ENCODE measurements at regions not wholly inside any gene's neighbourhood (a gene's known extent, or its start where the extent isn't known, plus 50 kb on each side); places are given as distances from the start of the nearest gene placed in this dataset.

GRCh38 chrX:40188573-40189417, 91.0 kb upstream of the BCOR start:
- dilution Hi-C loops (cut with MboI; ENCODE audit: extremely low pct_ligation_motif_present, low sequenced_read_pairs) (no loop called here), intact Hi-C loops (cut with micrococcal nuclease) (no loop called here)
- ChIA-PET CTCF (interaction anchor here (1.3 kb wide), 1 partner anchor 11 kb away, joined by 3 read pairs; no protein-coding TSS in a partner anchor), POLR2A (no interaction called here)
- Histone ChIP-seq H2AFZ (ENCODE audit: low read depth, low read length) (no peak overlapping the region), H3K4me1 (ENCODE audit: control insufficient read depth, extremely low read depth, insufficient read depth, low read length) (no peaks in the 10 kb centered on the region), H3K27me3 (ENCODE audit: control insufficient read depth in 2 of 2, insufficient read depth in 2 of 2, low read length in 2 of 2) (no peaks in the 10 kb centered on the region), H3K4me3 (replicated peaks in 1 of 3; ENCODE audit: insufficient read depth in 1 of 3, low read depth in 1 of 3, low read length in 3 of 3) (no peak overlapping the region), H3K79me2 (ENCODE audit: control insufficient read depth, insufficient read depth, low read length) (no peaks in the 10 kb centered on the region), H3K9me1 (replicated peaks; ENCODE audit: control insufficient read depth, extremely low read depth, insufficient read depth, low read length) (no peaks in the 10 kb centered on the region), H3K36me3 (ENCODE audit: control insufficient read depth in 2 of 2, extremely low read depth in 1 of 2, insufficient read depth in 2 of 2, low read length in 2 of 2) (no peaks in the 10 kb centered on the region), H3K27ac (ENCODE audit: insufficient read depth, low read depth, low read length) (no peak overlapping the region), H3K9me3 (replicated peaks; ENCODE audit: control insufficient read depth, insufficient read depth, low read length) (no peaks in the 10 kb centered on the region), H3K9ac (replicated peaks; ENCODE audit: extremely low read depth, insufficient read depth, low read length) (no peak overlapping the region), H3K4me2 (ENCODE audit: insufficient read depth, low read length) (no peak overlapping the region), H4K20me1 (replicated peaks; ENCODE audit: control insufficient read depth, extremely low read depth, insufficient read depth, low read length) (no peaks in the 10 kb centered on the region)
- FAIRE-seq (no peak), DNase-seq (ENCODE audit: low read depth, low spot score) (no peak)
- BruUV-seq (replicated peaks) = no TSS peak
- no peak for TF ChIP-seq POLR2AphosphoS5 (IDR thresholded peaks at IDR 0.05; ENCODE audit: insufficient read depth, low read depth, low read length)
- TF ChIP-seq POLR2A (IDR thresholded peaks at IDR 0.05; ENCODE audit: low read depth, low read length) = no peak
- TF ChIP-seq MYC (IDR thresholded peaks at IDR 0.05; ENCODE audit: low read depth, low read length) = no peak
- no peak for TF ChIP-seq CTCF (IDR thresholded peaks at IDR 0.05; ENCODE audit: extremely low read depth in 1 of 2, insufficient read depth in 1 of 2, low read depth in 1 of 2, low read length in 2 of 2)
- no peak for TF ChIP-seq FOS (IDR thresholded peaks at IDR 0.05; ENCODE audit: borderline replicate concordance, insufficient read depth, low read length)
- no peak for TF ChIP-seq GATA2 (IDR thresholded peaks at IDR 0.05; ENCODE audit: insufficient read depth, insufficient read length, low read depth, low read length)
- no peak for TF ChIP-seq JUN (IDR thresholded peaks at IDR 0.05; ENCODE audit: borderline replicate concordance, insufficient read depth, insufficient read length, low read depth)
- TF ChIP-seq MAX (IDR thresholded peaks at IDR 0.05; ENCODE audit: insufficient read depth, insufficient read length) = no peak
- TF ChIP-seq EZH2 (IDR thresholded peaks at IDR 0.05; ENCODE audit: borderline replicate concordance, low read depth, low read length, severe bottlenecking) = no peak

Measured in endothelial cell of umbilical vein (primary cell).